ACHN (cell line): ENCODE measurements at regions not wholly inside any gene's neighbourhood (a gene's known extent, or its start where the extent isn't known, plus 50 kb on each side); places are given as distances from the start of the nearest gene placed in this dataset.

Experiments used
- DNase-seq: peaks from one replicate; pipeline ENCODE4 v3.0.0-alpha.2; 2015
- in situ Hi-C: cut with HindIII; loops from 2 replicates; pipeline ENCODE4 v1.10.0; 2017; ENCODE audit warnings: low sequenced_read_pairs, low pct_ligation_motif_present, low pct_unique_long_range_greater_than_20kb

- no peak for DNase-seq
- in situ Hi-C loops, result no loop called here
Measured at GRCh38 chr18:39624961-39625360, 2059.4 kb upstream of the CELF4 start.

GRCh38 chr18:39622431-39622830 lies 2056.8 kb upstream of the CELF4 start:
- DNase-seq, result no peak
- in situ Hi-C loops, result no loop called here

DNA sequence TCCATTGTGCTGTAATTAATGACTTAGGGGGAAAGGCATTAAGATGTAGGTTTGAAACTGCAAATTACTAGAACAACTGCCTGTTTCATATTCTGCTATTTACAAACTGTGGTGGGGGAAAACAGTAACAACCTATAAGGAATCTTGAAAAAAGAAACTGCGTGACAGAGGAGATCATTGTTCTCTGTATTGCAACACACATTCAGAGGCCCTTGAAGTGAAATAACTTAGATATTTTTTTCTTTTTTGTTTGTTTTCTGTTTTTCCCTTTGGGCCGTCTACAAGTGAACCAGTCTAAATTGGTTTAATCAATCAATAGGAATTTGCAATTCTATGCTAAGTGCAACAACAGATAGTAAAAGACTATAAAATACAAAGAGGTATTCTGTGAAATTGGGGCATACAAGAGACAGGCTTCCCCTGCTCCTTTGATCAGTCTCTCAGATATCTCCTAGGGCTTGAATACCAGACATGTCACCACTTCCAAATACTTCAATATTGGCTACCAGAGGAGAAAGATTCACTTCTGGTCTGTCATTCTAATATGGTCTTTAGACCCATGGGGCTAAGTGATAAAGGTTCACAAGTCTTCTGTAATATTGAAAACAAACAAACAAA lies 2055.1 kb upstream of the CELF4 start:
- in situ Hi-C loops, result no loop called here
- no peak for DNase-seq

DNA sequence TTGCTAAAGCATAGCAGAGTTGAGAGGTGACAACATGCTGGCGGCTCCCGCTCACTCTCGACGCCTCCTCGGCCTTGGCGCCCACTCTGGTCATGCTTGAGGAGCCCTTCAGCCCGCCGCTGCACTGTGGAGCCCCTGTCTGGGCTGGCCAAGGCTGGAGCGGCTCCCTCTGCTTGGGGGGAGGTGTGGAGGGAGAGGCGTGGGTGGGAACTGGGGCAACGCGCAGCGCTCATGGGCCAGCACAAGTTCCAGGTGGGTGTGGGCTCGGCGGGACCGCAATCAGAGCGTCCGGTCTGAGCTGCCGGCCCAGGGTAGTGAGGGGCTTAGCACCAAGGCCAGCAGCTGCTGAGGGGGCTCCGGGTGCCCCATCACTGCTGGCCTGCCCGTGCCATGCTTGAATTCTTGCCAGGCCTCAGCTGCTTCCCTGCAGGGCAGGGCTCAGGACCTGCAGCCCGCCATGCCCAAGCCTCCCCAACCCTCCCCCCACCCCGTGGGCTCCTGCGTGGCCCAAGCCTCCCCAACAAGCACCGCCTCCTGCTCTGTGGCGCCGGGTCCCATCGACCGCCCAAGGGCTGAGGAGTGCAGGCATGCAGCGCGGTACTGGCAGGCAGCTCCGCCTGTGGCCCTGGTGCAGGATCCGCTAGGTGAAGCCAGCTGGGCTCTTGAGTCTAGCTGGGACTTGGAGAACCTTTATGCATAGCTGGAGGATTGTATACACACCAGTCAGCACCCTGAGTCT lies 2052.8 kb upstream of the CELF4 start:
- DNase-seq, result no peak
- in situ Hi-C loops, result no loop called here

DNA sequence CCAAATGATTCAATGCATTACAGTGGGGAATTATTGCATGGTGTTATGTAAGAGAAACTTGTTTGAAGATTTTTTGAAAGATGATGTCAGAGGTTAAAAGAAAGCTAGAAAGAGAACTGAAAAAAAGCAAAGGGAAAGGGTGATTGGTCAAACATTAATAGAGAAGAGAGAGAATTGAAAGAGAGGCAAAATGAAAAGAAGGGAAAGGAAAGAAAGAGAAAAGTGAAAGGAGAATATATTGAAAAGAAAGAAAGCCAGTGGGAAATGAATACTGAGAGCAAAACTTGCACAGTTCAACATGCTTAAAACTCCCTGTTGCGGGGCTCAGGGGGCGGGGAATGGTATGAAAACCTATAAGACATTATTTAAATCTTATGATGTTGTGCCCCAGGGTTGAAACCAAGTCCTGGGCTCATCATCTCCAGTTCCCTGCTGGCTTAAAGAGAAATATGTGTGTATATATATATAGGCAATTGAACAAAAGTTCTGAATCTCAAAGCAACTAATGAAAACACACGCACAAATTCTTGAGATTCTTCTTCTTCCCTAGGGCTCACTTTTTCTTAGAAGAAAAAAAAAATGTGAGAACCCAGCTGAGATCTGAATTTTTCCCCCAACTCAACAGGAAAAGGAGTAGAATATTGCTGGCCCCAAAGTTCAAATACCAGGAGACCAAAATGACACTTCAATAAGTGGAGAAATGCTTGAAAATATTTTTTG lies 2045.9 kb upstream of the CELF4 start:
- in situ Hi-C loops, result no loop called here

GRCh38 chr18:39607034-39607433 lies 2041.4 kb upstream of the CELF4 start:
- in situ Hi-C loops, result no loop called here
- no peak for DNase-seq

More for the DNA sequence above, 2045.9 kb upstream of the CELF4 start:
- no peak for DNase-seq

- no peak for DNase-seq
- in situ Hi-C loops, result no loop called here
Measured at GRCh38 chr18:39604836-39605235, 2039.2 kb upstream of the CELF4 start.

GRCh38 chr18:39602131-39602530 lies 2036.5 kb upstream of the CELF4 start:
- in situ Hi-C loops, result no loop called here

DNA sequence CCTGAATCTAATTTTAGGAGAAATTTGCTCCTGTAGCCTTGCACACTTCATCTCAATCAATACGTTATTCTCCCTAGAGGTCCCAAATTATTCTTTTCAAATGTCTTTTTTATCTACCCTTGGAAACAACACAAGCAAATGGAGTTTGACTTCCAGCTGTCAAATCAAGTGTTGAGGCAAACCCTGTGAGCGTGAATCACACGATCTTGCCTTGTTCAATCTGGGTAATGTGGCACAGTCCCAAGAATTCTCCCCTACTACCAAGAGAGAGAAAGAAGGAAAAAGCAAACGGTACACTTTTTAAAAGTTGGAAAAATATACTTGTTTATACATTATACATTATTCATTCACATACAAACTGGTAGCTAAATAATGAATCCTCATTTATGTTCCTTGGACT lies 2035.3 kb upstream of the CELF4 start:
- in situ Hi-C loops, result no loop called here

More at GRCh38 chr18:39602131-39602530, 2036.5 kb upstream of the CELF4 start:
- DNase-seq, result no peak

DNA sequence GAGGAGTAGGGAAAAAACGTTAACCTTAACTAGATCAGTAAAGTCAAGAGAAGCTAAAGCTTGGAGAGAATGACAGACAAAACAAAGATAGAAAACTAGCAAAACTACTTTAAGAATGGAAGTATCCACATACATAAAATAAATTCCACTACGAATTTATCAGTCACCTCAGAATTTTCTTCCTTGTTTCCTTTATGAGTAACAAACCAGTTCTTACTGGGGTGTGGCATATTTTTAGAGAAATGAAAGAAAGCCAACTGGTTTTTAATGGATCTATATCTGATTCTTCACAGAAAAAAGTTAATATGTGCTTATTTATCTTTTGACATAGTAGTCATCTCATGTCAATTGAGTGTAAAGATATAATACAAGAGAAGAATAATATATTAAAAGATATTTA lies 2033.7 kb upstream of the CELF4 start:
- in situ Hi-C loops, result no loop called here
- DNase-seq, result no peak

More for the DNA sequence above, 2035.3 kb upstream of the CELF4 start:
- DNase-seq, result no peak

DNA sequence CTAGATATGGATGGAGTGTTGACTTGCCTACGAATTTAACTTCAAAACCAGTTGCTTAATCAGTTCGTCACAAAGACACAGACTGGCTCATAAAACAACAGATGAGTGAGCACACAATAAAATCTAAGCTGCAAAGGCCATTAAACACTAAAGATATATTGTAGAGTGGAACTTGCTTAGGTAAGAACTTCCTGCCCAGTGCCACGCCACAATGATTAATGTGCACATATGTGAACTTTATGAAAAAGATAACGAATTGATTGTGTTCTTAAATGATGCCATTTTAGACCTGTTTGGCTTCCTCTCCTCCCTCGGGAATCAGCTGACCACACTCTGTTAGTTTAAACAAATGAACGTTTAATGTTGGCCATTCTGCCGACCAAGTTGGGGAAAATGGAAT lies 2031.3 kb upstream of the CELF4 start:
- in situ Hi-C loops, result no loop called here
- DNase-seq, result no peak

DNA sequence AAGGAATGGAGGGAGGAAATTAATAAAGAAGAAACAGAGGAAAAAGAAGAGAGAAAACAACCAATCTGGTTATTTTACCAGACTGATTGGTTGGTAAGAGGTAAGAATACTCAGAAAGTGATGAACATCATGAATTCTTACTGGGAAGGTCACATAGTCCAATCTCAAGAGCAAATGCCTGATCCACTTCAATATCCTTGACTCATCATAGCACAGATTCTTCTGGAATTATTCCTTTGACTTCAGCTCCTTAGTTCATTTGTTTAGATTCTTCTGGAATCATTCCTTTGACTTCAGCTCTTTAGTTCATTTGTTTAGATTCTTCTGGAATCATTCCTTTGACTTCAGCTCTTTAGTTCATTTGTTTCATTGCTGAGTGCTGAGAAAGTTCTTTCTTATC lies 2030.6 kb upstream of the CELF4 start:
- no peak for DNase-seq
- in situ Hi-C loops, result no loop called here

GRCh38 chr18:39594206-39594605 lies 2028.6 kb upstream of the CELF4 start:
- in situ Hi-C loops, result no loop called here
- no peak for DNase-seq

DNA sequence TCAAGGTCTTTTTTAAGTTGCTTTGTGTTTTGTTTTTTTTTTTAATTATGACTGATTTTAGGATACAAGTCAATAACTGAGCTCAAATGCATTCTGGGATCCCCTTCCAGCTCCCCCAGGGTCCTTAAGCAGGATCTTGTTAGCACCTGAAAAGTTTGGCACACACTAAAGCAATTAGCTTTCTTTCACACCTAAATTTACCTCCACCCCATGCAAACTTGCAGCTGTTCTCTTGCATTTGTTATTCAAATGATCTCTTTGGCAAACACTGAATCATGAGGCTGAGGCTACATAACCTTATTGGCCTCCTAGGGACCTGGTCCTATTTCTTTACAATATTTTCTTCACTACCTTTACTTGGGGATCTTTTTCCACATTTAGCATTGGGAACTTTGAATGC lies 2026.1 kb upstream of the CELF4 start:
- in situ Hi-C loops, result no loop called here
- no peak for DNase-seq

DNA sequence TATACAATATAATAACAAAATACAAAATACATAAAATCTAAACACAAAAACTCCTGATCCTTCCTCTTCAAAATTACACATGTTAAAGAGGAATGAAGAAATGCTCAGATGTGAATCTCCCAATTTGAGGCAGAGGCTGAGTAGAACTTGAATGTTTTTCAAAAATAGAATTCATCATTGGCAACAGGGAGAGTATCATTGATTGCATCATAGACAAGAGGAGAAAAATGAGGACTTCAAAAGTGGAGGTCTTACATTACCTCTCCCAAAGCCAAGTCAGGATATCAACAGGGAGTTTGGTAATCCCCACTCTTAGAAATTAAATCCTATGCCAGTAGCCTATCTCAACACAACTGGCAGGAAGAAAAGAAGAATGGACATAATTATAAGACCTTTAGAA lies 2023.9 kb upstream of the CELF4 start:
- in situ Hi-C loops, result no loop called here
- DNase-seq, result no peak

- in situ Hi-C loops, result no loop called here
- DNase-seq, result no peak
Measured at GRCh38 chr18:39587586-39587985, 2022.0 kb upstream of the CELF4 start.

DNA sequence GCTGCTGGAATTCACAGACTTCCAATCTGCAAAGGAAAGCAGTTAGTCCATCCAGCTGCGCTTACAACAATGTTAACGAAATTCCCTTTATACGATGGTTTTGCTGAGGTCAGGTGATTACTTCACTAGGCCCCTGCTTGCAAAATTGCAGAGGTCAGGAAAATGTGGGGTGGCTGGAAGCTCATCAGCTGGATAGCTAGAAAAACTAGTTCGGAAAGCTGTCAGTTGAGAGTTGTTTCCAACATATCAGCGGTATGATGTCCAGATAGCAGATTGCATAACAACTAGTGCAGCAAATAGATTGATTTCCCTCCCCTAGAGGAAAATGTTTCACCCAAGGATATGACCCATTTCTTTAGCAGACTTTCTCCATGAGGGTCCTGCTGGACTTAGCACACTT lies 2021.1 kb upstream of the CELF4 start:
- no peak for DNase-seq
- in situ Hi-C loops, result no loop called here

DNA sequence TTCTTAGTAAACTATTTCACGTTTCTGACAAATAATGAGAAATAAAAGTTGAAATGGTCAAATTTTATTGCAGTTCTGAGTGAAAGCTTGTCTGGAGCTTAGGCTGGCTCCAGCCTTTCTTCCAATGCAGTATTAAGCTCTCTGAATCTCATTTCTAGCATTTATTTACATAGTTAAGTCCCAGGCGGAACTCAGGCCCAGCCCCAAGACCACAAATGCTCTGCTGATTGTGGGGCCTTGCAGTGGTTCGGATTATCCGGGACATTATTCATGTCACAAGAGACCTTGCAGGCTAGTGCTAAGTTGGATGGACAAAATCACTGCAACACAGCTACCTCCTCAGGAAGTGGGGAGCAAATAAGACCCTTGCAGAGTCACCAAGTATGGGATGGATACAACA lies 2009.3 kb upstream of the CELF4 start:
- DNase-seq, result no peak
- in situ Hi-C loops, result no loop called here

DNA sequence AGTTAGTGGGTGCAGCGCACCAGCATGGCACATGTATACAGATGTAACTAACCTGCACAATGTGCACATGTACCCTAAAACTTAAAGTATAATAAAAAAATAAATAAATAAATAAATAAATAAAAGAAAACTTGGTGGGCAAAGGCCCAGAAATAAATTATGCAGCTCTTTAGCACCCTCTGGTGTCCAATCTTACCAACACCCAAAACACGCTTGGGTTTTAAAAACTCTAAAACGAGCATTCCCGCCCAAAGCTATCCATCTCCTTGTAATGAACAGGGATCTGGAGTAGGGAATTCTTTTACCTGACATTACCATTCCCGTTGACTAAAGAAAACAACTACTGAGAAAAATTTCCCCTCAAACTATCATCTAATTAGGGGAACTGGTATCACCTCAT lies 2005.9 kb upstream of the CELF4 start:
- peak; percentile 33 for DNase-seq
- in situ Hi-C loops, result no loop called here
